DND-41 (cell line): ENCODE measurements at regions not wholly inside any gene's neighbourhood (a gene's known extent, or its start where the extent isn't known, plus 50 kb on each side); places are given as distances from the start of the nearest gene placed in this dataset.

ENCODE experiments used
- ATAC-seq: fragments of 200-7000 bp; cut with Tn5 transposase; 3 replicates; pipeline ENCODE4 v1.9.1; 2021; ENCODE audit warnings: low read depth; ENCODE audit not compliant: insufficient read depth
- DNase-seq: peaks from one replicate; pipeline ENCODE4 v3.0.0-alpha.2; 2020
- H2AFZ ChIP-seq: 2 replicates; pipeline ENCODE4 v1.6.0; 2012; ENCODE audit warnings: low read depth, low read length
- H3K27ac ChIP-seq: 2 replicates; pipeline ENCODE4 v1.5.1; 2012; ENCODE audit warnings: low read length, inconsistent platforms
- H3K27me3 ChIP-seq: fragments of 200-600 bp; sonication (generic); 2 replicates; pipeline ENCODE4 v1.6.0; 2012; ENCODE audit warnings: low read length, mild to moderate bottlenecking, inconsistent platforms; ENCODE audit not compliant: insufficient read depth, poor library complexity
- H3K36me3 ChIP-seq: 2 replicates; pipeline ENCODE4 v1.5.1; 2012; ENCODE audit warnings: low read length, inconsistent platforms; ENCODE audit not compliant: insufficient read depth
- H3K4me1 ChIP-seq: 2 replicates; pipeline ENCODE4 v1.5.1; 2012; ENCODE audit warnings: mild to moderate bottlenecking, low read length; ENCODE audit not compliant: insufficient read depth
- H3K4me2 ChIP-seq: 2 replicates; pipeline ENCODE4 v1.6.0; 2012; ENCODE audit warnings: mild to moderate bottlenecking, moderate library complexity, low read length, inconsistent platforms; ENCODE audit not compliant: insufficient read depth
- H3K4me3 ChIP-seq, 2 experiments: fragments of 200-600 bp in 1 of 2; shearing (Covaris generic) in 1 of 2; 2 replicates each; pipeline ENCODE4 v1.5.1; 2012 to 2016; ENCODE audit warnings: inconsistent platforms in 2 of 2, low read length in 2 of 2, mild to moderate bottlenecking in 2 of 2, low read depth in 1 of 2, moderate library complexity in 1 of 2
- H3K79me2 ChIP-seq: 2 replicates; pipeline ENCODE4 v1.6.0; 2012; ENCODE audit warnings: low read length, inconsistent platforms; ENCODE audit not compliant: insufficient read depth
- H3K9ac ChIP-seq: 2 replicates; pipeline ENCODE4 v1.6.0; 2012; ENCODE audit warnings: low read depth, mild to moderate bottlenecking, inconsistent platforms, low read length, moderate library complexity
- H3K9me3 ChIP-seq: 2 replicates; pipeline ENCODE4 v1.5.1; 2012; ENCODE audit warnings: low read length, moderate library complexity, mild to moderate bottlenecking, inconsistent platforms; ENCODE audit not compliant: insufficient read depth, severe bottlenecking
- H4K20me1 ChIP-seq: 2 replicates; pipeline ENCODE4 v1.6.0; 2012; ENCODE audit warnings: low read length; ENCODE audit not compliant: insufficient read depth
- EZH2 ChIP-seq: IDR thresholded peaks from 3 replicates; pipeline ENCODE4 v1.6.1; 2012; ENCODE audit warnings: borderline replicate concordance, low read depth, mild to moderate bottlenecking, moderate library complexity, low read length, inconsistent platforms; ENCODE audit not compliant: severe bottlenecking
- TF ChIP-seq, protein P1 (sequence below): IDR thresholded peaks from 2 replicates; pipeline ENCODE4 v1.5.1; 2012; ENCODE audit warnings: borderline replicate concordance, low read length, moderate library complexity, mild to moderate bottlenecking; ENCODE audit not compliant: poor library complexity, severe bottlenecking; ENCODE audit errors: extremely low read depth

GRCh38 chr21:41678924-41679318, 87.9 kb downstream of the RIPK4 start:
- Histone ChIP-seq H3K4me3 (no peak overlapping the region), H3K4me2 (no peak overlapping the region), H3K9me3 (no peaks in the 10 kb centered on the region), H3K79me2 (no peaks in the 10 kb centered on the region), H4K20me1 (no peaks in the 10 kb centered on the region), H3K36me3 (no peaks in the 10 kb centered on the region), H3K9ac (no peak overlapping the region), H3K27ac (peak overlapping the region; percentile 15; the same call in 1 of the 2 replicates), H3K4me1 (peaks cover 8% of the 10 kb centered on the region; the same call in 1 of the 2 replicates), H2AFZ (no peak overlapping the region; the same call in 1 of the 2 replicates), H3K27me3 (no peaks in the 10 kb centered on the region)
- no peak for DNase-seq
- ATAC-seq: no peak
- TF ChIP-seq, protein P1, sequence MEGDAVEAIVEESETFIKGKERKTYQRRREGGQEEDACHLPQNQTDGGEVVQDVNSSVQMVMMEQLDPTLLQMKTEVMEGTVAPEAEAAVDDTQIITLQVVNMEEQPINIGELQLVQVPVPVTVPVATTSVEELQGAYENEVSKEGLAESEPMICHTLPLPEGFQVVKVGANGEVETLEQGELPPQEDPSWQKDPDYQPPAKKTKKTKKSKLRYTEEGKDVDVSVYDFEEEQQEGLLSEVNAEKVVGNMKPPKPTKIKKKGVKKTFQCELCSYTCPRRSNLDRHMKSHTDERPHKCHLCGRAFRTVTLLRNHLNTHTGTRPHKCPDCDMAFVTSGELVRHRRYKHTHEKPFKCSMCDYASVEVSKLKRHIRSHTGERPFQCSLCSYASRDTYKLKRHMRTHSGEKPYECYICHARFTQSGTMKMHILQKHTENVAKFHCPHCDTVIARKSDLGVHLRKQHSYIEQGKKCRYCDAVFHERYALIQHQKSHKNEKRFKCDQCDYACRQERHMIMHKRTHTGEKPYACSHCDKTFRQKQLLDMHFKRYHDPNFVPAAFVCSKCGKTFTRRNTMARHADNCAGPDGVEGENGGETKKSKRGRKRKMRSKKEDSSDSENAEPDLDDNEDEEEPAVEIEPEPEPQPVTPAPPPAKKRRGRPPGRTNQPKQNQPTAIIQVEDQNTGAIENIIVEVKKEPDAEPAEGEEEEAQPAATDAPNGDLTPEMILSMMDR: no peak
- no peak for TF ChIP-seq EZH2

GRCh38 chr21:41678016-41678923, 88.6 kb downstream of the RIPK4 start:
- Histone ChIP-seq H3K27ac (peak overlapping the region; percentile 15; the same call in 1 of the 2 replicates), H2AFZ (no peak overlapping the region; the same call in 1 of the 2 replicates), H3K4me1 (peaks cover 8% of the 10 kb centered on the region; the same call in 1 of the 2 replicates)

GRCh38 chr21:41677671-41678015, 89.2 kb downstream of the RIPK4 start:
- H3K27me3 ChIP-seq: no peaks in the 10 kb centered on the region
- H3K27ac ChIP-seq: no peak overlapping the region
- no peak for ATAC-seq
- H2AFZ ChIP-seq: no peak overlapping the region
- H3K9me3 ChIP-seq: no peaks in the 10 kb centered on the region
- no peak for TF ChIP-seq EZH2
- TF ChIP-seq, protein P1: no peak
- H3K4me3 ChIP-seq: no peak overlapping the region
- H3K79me2 ChIP-seq: no peaks in the 10 kb centered on the region
- H4K20me1 ChIP-seq: no peaks in the 10 kb centered on the region
- peaks cover 8% of the 10 kb centered on the region; the same call in 1 of the 2 replicates for H3K4me1 ChIP-seq
- H3K9ac ChIP-seq: no peak overlapping the region
- H3K36me3 ChIP-seq: no peaks in the 10 kb centered on the region
- H3K4me2 ChIP-seq: no peak overlapping the region
- DNase-seq: no peak

More at GRCh38 chr21:41678016-41678923, 88.6 kb downstream of the RIPK4 start:
- DNase-seq (no peak), ATAC-seq (no peak)
- Histone ChIP-seq H3K4me2 (no peak overlapping the region), H3K27me3 (no peaks in the 10 kb centered on the region), H3K79me2 (no peaks in the 10 kb centered on the region), H3K9me3 (no peaks in the 10 kb centered on the region), H3K4me3 (no peak overlapping the region), H3K9ac (no peak overlapping the region), H4K20me1 (no peaks in the 10 kb centered on the region), H3K36me3 (no peaks in the 10 kb centered on the region)
- TF ChIP-seq, protein P1: no peak
- no peak for TF ChIP-seq EZH2
